ENCODE measurements at regions not wholly inside any gene's neighbourhood (a gene's known extent, or its start where the extent isn't known, plus 50 kb on each side); places are given as distances from the start of the nearest gene placed in this dataset.

- ChIA-PET POLR2A (ENCODE audit: unreplicated experiment) (no interaction called here), CTCF (no interaction called here)
- no peaks in the 10 kb centered on the region for H3F3A ChIP-seq (ENCODE audit: low read length, unreplicated experiment)
- ATAC-seq (no peak), DNase-seq (no peak)
- peaks cover 13% of the 10 kb centered on the region for H3K4me1 ChIP-seq (ENCODE audit: insufficient read depth, low read length)
- no TSS peak for BruUV-seq (replicated peaks)
- no peaks in the 10 kb centered on the region for H3K36me3 ChIP-seq (ENCODE audit: low read depth, low read length)
- no peaks in the 10 kb centered on the region for H3K9me2 ChIP-seq (replicated peaks; ENCODE audit: low read length)
- no peak overlapping the region for H3K4me2 ChIP-seq (ENCODE audit: low read length)
- no peak overlapping the region for H2AFZ ChIP-seq (ENCODE audit: low read length)
- no peak overlapping the region for H3K4me3 ChIP-seq (ENCODE audit: low read length)
- intact Hi-C loops (cut with micrococcal nuclease) = no loop called here
- H3K27me3 ChIP-seq (ENCODE audit: low read length) = peaks cover 34% of the 10 kb centered on the region
- H3K9ac ChIP-seq (ENCODE audit: low read length) = no peak overlapping the region
- no peaks in the 10 kb centered on the region for H4K20me1 ChIP-seq (ENCODE audit: low read length)
- TF ChIP-seq, protein P1, sequence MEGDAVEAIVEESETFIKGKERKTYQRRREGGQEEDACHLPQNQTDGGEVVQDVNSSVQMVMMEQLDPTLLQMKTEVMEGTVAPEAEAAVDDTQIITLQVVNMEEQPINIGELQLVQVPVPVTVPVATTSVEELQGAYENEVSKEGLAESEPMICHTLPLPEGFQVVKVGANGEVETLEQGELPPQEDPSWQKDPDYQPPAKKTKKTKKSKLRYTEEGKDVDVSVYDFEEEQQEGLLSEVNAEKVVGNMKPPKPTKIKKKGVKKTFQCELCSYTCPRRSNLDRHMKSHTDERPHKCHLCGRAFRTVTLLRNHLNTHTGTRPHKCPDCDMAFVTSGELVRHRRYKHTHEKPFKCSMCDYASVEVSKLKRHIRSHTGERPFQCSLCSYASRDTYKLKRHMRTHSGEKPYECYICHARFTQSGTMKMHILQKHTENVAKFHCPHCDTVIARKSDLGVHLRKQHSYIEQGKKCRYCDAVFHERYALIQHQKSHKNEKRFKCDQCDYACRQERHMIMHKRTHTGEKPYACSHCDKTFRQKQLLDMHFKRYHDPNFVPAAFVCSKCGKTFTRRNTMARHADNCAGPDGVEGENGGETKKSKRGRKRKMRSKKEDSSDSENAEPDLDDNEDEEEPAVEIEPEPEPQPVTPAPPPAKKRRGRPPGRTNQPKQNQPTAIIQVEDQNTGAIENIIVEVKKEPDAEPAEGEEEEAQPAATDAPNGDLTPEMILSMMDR (conservative IDR thresholded peaks at IDR 0.05; ENCODE audit: low read depth, low read length) = no peak
- TF ChIP-seq EZH2 (IDR thresholded peaks at IDR 0.05; ENCODE audit: low read length, unreplicated experiment) (no peak), EZH2phosphoT487 (IDR thresholded peaks at IDR 0.05; ENCODE audit: borderline replicate concordance, low read length) (no peak)
- no peaks in the 10 kb centered on the region for H3K79me2 ChIP-seq (ENCODE audit: low read length)
- H3K27ac ChIP-seq (ENCODE audit: low read length) = no peak overlapping the region
- H3K9me3 ChIP-seq (ENCODE audit: low read length) = no peaks in the 10 kb centered on the region
Observed at GRCh38 chr1:222279591-222279990, 268.3 kb downstream of the HHIPL2 start.

GRCh38 chr1:222278501-222278900 is 269.4 kb downstream of the HHIPL2 start:
- H3K36me3 ChIP-seq (ENCODE audit: low read depth, low read length) = no peaks in the 10 kb centered on the region
- H3K79me2 ChIP-seq (ENCODE audit: low read length) = no peaks in the 10 kb centered on the region
- ChIA-PET POLR2A (ENCODE audit: unreplicated experiment) (no interaction called here), CTCF (no interaction called here)
- H2AFZ ChIP-seq (ENCODE audit: low read length) = no peak overlapping the region
- H3K27ac ChIP-seq (ENCODE audit: low read length) = no peak overlapping the region
- no TSS peak for BruUV-seq (replicated peaks)
- DNase-seq (no peak), ATAC-seq (no peak)
- intact Hi-C loops (cut with micrococcal nuclease) = no loop called here
- peaks cover 8% of the 10 kb centered on the region for H3K4me1 ChIP-seq (ENCODE audit: insufficient read depth, low read length)
- no peaks in the 10 kb centered on the region for H4K20me1 ChIP-seq (ENCODE audit: low read length)
- no peaks in the 10 kb centered on the region for H3K9me3 ChIP-seq (ENCODE audit: low read length)
- H3K9me2 ChIP-seq (replicated peaks; ENCODE audit: low read length) = no peaks in the 10 kb centered on the region
- H3F3A ChIP-seq (ENCODE audit: low read length, unreplicated experiment) = no peaks in the 10 kb centered on the region
- no peak overlapping the region for H3K9ac ChIP-seq (ENCODE audit: low read length)
- H3K27me3 ChIP-seq (ENCODE audit: low read length) = peaks cover 40% of the 10 kb centered on the region
- TF ChIP-seq, protein P1 (conservative IDR thresholded peaks at IDR 0.05; ENCODE audit: low read depth, low read length) = no peak
- H3K4me2 ChIP-seq (ENCODE audit: low read length) = no peak overlapping the region
- H3K4me3 ChIP-seq (ENCODE audit: low read length) = no peak overlapping the region

GRCh38 chr1:222275729-222276465 is 272.0 kb downstream of the HHIPL2 start:
- BruUV-seq (replicated peaks) = no TSS peak
- intact Hi-C loops (cut with micrococcal nuclease) = no loop called here

More at GRCh38 chr1:222275729-222276465, 272.0 kb downstream of the HHIPL2 start:
- no peaks in the 10 kb centered on the region for H3K79me2 ChIP-seq (ENCODE audit: low read length)
- H4K20me1 ChIP-seq (ENCODE audit: low read length) = no peaks in the 10 kb centered on the region
- H3K4me1 ChIP-seq (ENCODE audit: insufficient read depth, low read length) = no peaks in the 10 kb centered on the region
- TF ChIP-seq EZH2 (IDR thresholded peaks at IDR 0.05; ENCODE audit: low read length, unreplicated experiment) (no peak), EZH2phosphoT487 (IDR thresholded peaks at IDR 0.05; ENCODE audit: borderline replicate concordance, low read length) (no peak)
- TF ChIP-seq, protein P1 (conservative IDR thresholded peaks at IDR 0.05; ENCODE audit: low read depth, low read length) = no peak
- H3F3A ChIP-seq (ENCODE audit: low read length, unreplicated experiment) = no peaks in the 10 kb centered on the region
- ATAC-seq (no peak), DNase-seq (no peak)
- POLR2A ChIA-PET (ENCODE audit: unreplicated experiment) = no interaction called here
- no peaks in the 10 kb centered on the region for H3K36me3 ChIP-seq (ENCODE audit: low read depth, low read length)
- no peak overlapping the region for H3K27ac ChIP-seq (ENCODE audit: low read length)
- H3K9ac ChIP-seq (ENCODE audit: low read length) = no peak overlapping the region
- no peak overlapping the region for H3K4me2 ChIP-seq (ENCODE audit: low read length)
- H3K9me3 ChIP-seq (ENCODE audit: low read length) = no peaks in the 10 kb centered on the region
- H3K4me3 ChIP-seq (ENCODE audit: low read length) = no peak overlapping the region
- no peaks in the 10 kb centered on the region for H3K9me2 ChIP-seq (replicated peaks; ENCODE audit: low read length)
- CTCF ChIA-PET = no interaction called here
- H2AFZ ChIP-seq (ENCODE audit: low read length) = no peak overlapping the region
- H3K27me3 ChIP-seq (ENCODE audit: low read length) = peaks cover 43% of the 10 kb centered on the region

Measured in PC-3 (cell line).